B cell (primary cell): ENCODE measurements at regions not wholly inside any gene's neighbourhood (a gene's known extent, or its start where the extent isn't known, plus 50 kb on each side); places are given as distances from the start of the nearest gene placed in this dataset.

ENCODE experiments used
- ATAC-seq: fragments of 200-7000 bp; cut with Tn5 transposase; one replicate; pipeline ENCODE4 v1.10.0; 2021; ENCODE audit warnings: low read depth, mild to moderate bottlenecking, moderate number of reproducible peaks, moderate library complexity
- CTCF ChIA-PET: fragments of 350-600 bp; sonication (Branson Sonifier 250); formaldehyde crosslinking; loops from one replicate; lab custom pipeline; 2021; ENCODE audit warnings: antibody characterized with exemption, inconsistent platforms; lab: Charles Lee
- POLR2A ChIA-PET: fragments of 350-600 bp; sonication (Branson Sonifier 250); formaldehyde crosslinking; loops from one replicate; lab custom pipeline; 2021; ENCODE audit warnings: antibody characterized with exemption; lab: Charles Lee
- DNase-seq: peaks from one replicate; pipeline ENCODE4 v3.0.0; 2013
- H2AFZ ChIP-seq: 2 replicates; pipeline ENCODE4 v1.6.1; 2012; ENCODE audit warnings: mild to moderate bottlenecking, low read depth, low read length; ENCODE audit not compliant: insufficient read depth, poor library complexity, severe bottlenecking
- H3K27ac ChIP-seq, 2 donors: 1 replicate in 1 of 2; 2 replicates in 1 of 2; pipeline ENCODE4 v1.5.1; 2012 to 2013; ENCODE audit warnings: low read length in 2 of 2, mild to moderate bottlenecking in 2 of 2, moderate library complexity in 1 of 2
- H3K27me3 ChIP-seq, 4 experiments: fragments of 200-600 bp in 1 of 4; sonication (generic) in 1 of 4; replicated peaks in 1 of 4; 1 replicate in 2 of 4; 2 replicates in 2 of 4; pipeline versions ENCODE4 v1.6.1 to v1.7.0; 2013 to 2016; ENCODE audit warnings: low read length in 3 of 4, mild to moderate bottlenecking in 2 of 4, mixed read lengths in 1 of 4, moderate library complexity in 1 of 4; ENCODE audit not compliant: insufficient read depth in 4 of 4, control insufficient read depth in 3 of 4; ENCODE audit errors: control extremely low read depth in 1 of 4
- H3K36me3 ChIP-seq, 2 experiments: replicated peaks in 1 of 2; 1 replicate in 1 of 2; 2 replicates in 1 of 2; pipeline versions ENCODE4 v1.6.1 to v1.7.1; 2013; ENCODE audit warnings: low read length in 1 of 2; ENCODE audit not compliant: insufficient read depth in 2 of 2, control insufficient read depth in 1 of 2; ENCODE audit errors: control extremely low read depth in 1 of 2, extremely low read depth in 1 of 2
- H3K4me1 ChIP-seq, 2 donors: fragments of 200-600 bp in 1 of 2; sonication (generic) in 1 of 2; 1 replicate in 1 of 2; 2 replicates in 1 of 2; pipeline versions ENCODE4 v1.5.1 to v1.6.1; 2013 to 2017; ENCODE audit warnings: low read length in 2 of 2; ENCODE audit not compliant: control insufficient read depth in 2 of 2, insufficient read depth in 2 of 2
- H3K4me2 ChIP-seq: replicated peaks from 2 replicates; pipeline ENCODE3; 2012; ENCODE audit warnings: mild to moderate bottlenecking, low read depth, low read length; ENCODE audit not compliant: poor library complexity, severe bottlenecking
- H3K4me3 ChIP-seq, 5 experiments: fragments of 200-600 bp in 1 of 5; sonication (generic) in 1 of 5; 1 replicate in 3 of 5; 2 replicates in 2 of 5; pipeline versions ENCODE4 v1.5.1 to v1.7.0; 2011 to 2016; ENCODE audit warnings: low read length in 4 of 5, mild to moderate bottlenecking in 4 of 5, low read depth in 2 of 5, control low read depth in 1 of 5, moderate library complexity in 1 of 5; ENCODE audit not compliant: insufficient read depth in 1 of 5; ENCODE audit errors: control extremely low read depth in 1 of 5, extremely low read depth in 1 of 5
- H3K79me2 ChIP-seq: fragments of 200-600 bp; sonication (generic); one replicate; pipeline ENCODE4 v1.6.0; 2016; ENCODE audit warnings: low read length; ENCODE audit not compliant: control insufficient read depth, insufficient read depth
- H3K9ac ChIP-seq: fragments of 200-600 bp; sonication (generic); 2 replicates; pipeline ENCODE4 v1.6.1; 2017; ENCODE audit warnings: mild to moderate bottlenecking, low read length, moderate library complexity
- H3K9me3 ChIP-seq, 3 donors: one replicate each; pipeline versions ENCODE4 v1.6.1 to v1.7.1; 2013; ENCODE audit warnings: low read length in 2 of 3; ENCODE audit not compliant: control insufficient read depth in 2 of 3, insufficient read depth in 1 of 3; ENCODE audit errors: control extremely low read depth in 1 of 3
- H4K20me1 ChIP-seq: 2 replicates; pipeline ENCODE4 v1.6.0; 2012; ENCODE audit warnings: mild to moderate bottlenecking, low read length; ENCODE audit not compliant: insufficient read depth, control insufficient read depth, poor library complexity, severe bottlenecking
- H3K27ac Mint-ChIP-seq: one replicate; pipeline ENCODE4 v1.8.0; 2021; ENCODE audit warnings: mixed read lengths
- H3K27me3 Mint-ChIP-seq: one replicate; pipeline ENCODE4 v1.8.0; 2021; ENCODE audit warnings: mixed read lengths
- H3K4me1 Mint-ChIP-seq: one replicate; pipeline ENCODE4 v1.8.0; 2021; ENCODE audit warnings: mixed read lengths
- H3K4me3 Mint-ChIP-seq: one replicate; pipeline ENCODE4 v1.8.0; 2021; ENCODE audit warnings: mixed read lengths
- H3K9me3 Mint-ChIP-seq: one replicate; pipeline ENCODE4 v1.8.0; 2022; ENCODE audit warnings: mixed read lengths; ENCODE audit not compliant: insufficient read depth
- CTCF ChIP-seq: fragments of 200-600 bp; IDR thresholded peaks from one replicate; pipeline ENCODE4 v1.8.0; 2022; ENCODE audit warnings: antibody characterized with exemption, mild to moderate bottlenecking
- EZH2 ChIP-seq: IDR thresholded peaks from 2 replicates; pipeline ENCODE4 v1.6.1; 2012; ENCODE audit warnings: borderline replicate concordance, low read depth, mild to moderate bottlenecking, moderate library complexity, low read length; ENCODE audit not compliant: insufficient read depth, poor library complexity, severe bottlenecking
- WGBS: methylation state at CpG from one replicate; pipeline ENCODE4 v1.1.5; 2013; ENCODE audit warnings: missing lambda C conversion rate; ENCODE audit not compliant: insufficient coverage; 5-methylcytosine and 5-hydroxymethylcytosine counted together
- intact Hi-C: fragments of 100-400 bp; cut with micrococcal nuclease; formaldehyde crosslinking; loops from one replicate; pipeline ENCODE4 v1.10.0; 2022

GRCh38 chr5:66408576-66408975 lies 187.6 kb upstream of the MAST4 start:
- Mint-ChIP-seq H3K4me3 (no peak overlapping the region), H3K4me1 (no peaks in the 10 kb centered on the region), H3K9me3 (peaks cover 8% of the 10 kb centered on the region), H3K27me3 (peaks cover 25% of the 10 kb centered on the region), H3K27ac (no peak overlapping the region)
- ChIA-PET POLR2A (no interaction called here), CTCF (no interaction called here)
- WGBS: 98% methylated on average over 4 of the region's 5 CpGs
- intact Hi-C loops: no loop called here
- Histone ChIP-seq H3K4me3 (no peak overlapping the region), H2AFZ (no peak overlapping the region), H3K27me3 (peaks cover 0 to 2% (median 0%) of the 10 kb centered on the region in 4 experiments), H4K20me1 (no peaks in the 10 kb centered on the region), H3K4me2 (no peak overlapping the region), H3K36me3 (no peaks in the 10 kb centered on the region), H3K27ac (no peak overlapping the region), H3K9ac (no peak overlapping the region), H3K9me3 (peaks cover 0 to 8% (median 0%) of the 10 kb centered on the region in 3 donors), H3K79me2 (no peaks in the 10 kb centered on the region), H3K4me1 (no peaks in the 10 kb centered on the region)
- no peak for DNase-seq
- no peak for ATAC-seq
- TF ChIP-seq CTCF (no peak), EZH2 (no peak)

GRCh38 chr5:66410122-66410521 lies 186.1 kb upstream of the MAST4 start:
- Histone ChIP-seq H3K79me2 (no peaks in the 10 kb centered on the region), H3K4me3 (no peak overlapping the region), H3K4me2 (no peak overlapping the region), H2AFZ (no peak overlapping the region), H4K20me1 (no peaks in the 10 kb centered on the region), H3K9me3 (peaks cover 0 to 4% (median 0%) of the 10 kb centered on the region in 3 donors), H3K9ac (no peak overlapping the region), H3K27ac (no peak overlapping the region), H3K27me3 (peaks cover 0 to 2% (median 0%) of the 10 kb centered on the region in 4 experiments), H3K36me3 (no peaks in the 10 kb centered on the region), H3K4me1 (no peaks in the 10 kb centered on the region)
- TF ChIP-seq EZH2: no peak
- DNase-seq (no peak), ATAC-seq (no peak)
- WGBS: 92% methylated on average over 6 of the region's 7 CpGs
- intact Hi-C loops: no loop called here
- Mint-ChIP-seq H3K9me3 (peaks cover 4% of the 10 kb centered on the region), H3K27ac (no peak overlapping the region), H3K4me1 (no peaks in the 10 kb centered on the region), H3K4me3 (no peak overlapping the region), H3K27me3 (peaks cover 19% of the 10 kb centered on the region)
- ChIA-PET CTCF (no interaction called here), POLR2A (no interaction called here)
